Omental fat pad (tissue), 3 donors: ENCODE measurements at regions not wholly inside any gene's neighbourhood (a gene's known extent, or its start where the extent isn't known, plus 50 kb on each side); places are given as distances from the start of the nearest gene placed in this dataset.

Source experiments
- ATAC-seq: fragments of 150-250 bp; one replicate; pipeline ENCODE4 v1.9.1; 2016; ENCODE audit warnings: mild to moderate bottlenecking, moderate library complexity; ENCODE audit not compliant: low FRiP score
- DNase-seq: peaks from one replicate; pipeline ENCODE4 v3.0.0-alpha.2; 2019; ENCODE audit warnings: low spot score
- CTCF ChIP-seq, 3 donors: fragments of 450-650 bp; IDR thresholded peaks; one replicate each; pipeline ENCODE4 v1.5.1; 2016 to 2017; ENCODE audit warnings: antibody characterized with exemption in 3 of 3, mild to moderate bottlenecking in 3 of 3, moderate library complexity in 2 of 3

- ATAC-seq (no peak), DNase-seq (no peak)
- no peak for TF ChIP-seq CTCF (IDR thresholded peaks at IDR 0.05)
Measured at GRCh38 chr12:59158681-59159080, 238.4 kb upstream of the LRIG3 start.

GRCh38 chr12:59158066-59158465 is 237.8 kb upstream of the LRIG3 start:
- DNase-seq (no peak), ATAC-seq (no peak)
- TF ChIP-seq CTCF (IDR thresholded peaks at IDR 0.05) = no peak

DNA sequence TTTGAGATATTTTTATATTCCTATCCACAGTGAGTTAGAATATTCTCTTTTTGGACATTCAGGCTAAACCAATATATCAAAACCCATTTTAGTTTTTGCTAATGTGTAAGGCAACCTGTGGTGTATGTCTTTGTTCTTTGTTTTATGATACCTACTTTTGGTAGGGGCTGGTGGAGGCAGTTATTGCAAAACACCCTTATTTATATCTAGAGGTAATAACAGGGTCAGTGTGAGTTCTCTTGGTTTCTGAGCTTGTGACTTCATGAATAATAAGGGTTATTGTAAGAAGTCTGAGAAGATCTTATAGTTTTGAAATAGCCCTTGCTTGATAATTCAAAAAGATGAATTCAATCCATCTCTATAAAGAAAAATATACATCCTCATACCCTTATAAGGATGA is 235.1 kb upstream of the LRIG3 start:
- no peak for DNase-seq
- ATAC-seq = no peak
- no peak for TF ChIP-seq CTCF (IDR thresholded peaks at IDR 0.05)

GRCh38 chr12:59151243-59151642 is 230.9 kb upstream of the LRIG3 start:
- TF ChIP-seq CTCF (IDR thresholded peaks at IDR 0.05) = no peak
- DNase-seq = no peak
- no peak for ATAC-seq

DNA sequence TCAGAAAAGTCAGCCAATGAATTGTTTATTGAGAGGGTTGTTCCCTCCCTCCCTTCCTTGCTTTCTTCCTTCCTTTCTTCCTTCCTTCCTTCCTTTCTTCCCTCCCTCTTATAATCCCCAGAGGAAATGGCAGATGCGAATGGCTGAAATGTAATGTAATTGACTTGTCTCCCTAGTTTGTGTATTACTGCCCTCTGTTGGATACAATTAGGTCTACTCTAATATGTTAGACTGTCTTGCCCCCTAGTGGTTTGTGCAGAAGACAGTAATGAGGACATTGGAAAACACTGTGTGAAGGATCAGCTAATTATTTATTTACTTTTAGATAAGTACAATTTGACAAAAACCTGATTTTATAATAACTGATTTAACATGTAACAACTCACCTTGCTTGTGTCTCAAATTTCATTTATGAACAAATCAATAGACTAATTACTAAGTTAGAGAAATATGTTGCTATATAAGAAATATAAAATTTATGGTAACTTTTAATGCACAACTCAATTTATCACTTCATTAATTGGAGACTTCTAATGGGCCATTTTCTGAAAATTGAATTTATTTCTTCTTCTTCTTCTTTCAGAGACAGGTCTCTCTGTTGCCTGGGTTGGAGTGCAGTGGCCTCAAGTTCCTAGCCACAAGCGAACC is 229.8 kb upstream of the LRIG3 start:
- ATAC-seq (peak; percentile 90), DNase-seq (no peak)
- peak in 2 of 3 donors; percentile 48 to 88 for TF ChIP-seq CTCF (IDR thresholded peaks at IDR 0.05)

GRCh38 chr12:59147791-59148190 is 227.5 kb upstream of the LRIG3 start:
- no peak for ATAC-seq
- no peak for DNase-seq
- no peak for TF ChIP-seq CTCF (IDR thresholded peaks at IDR 0.05)

DNA sequence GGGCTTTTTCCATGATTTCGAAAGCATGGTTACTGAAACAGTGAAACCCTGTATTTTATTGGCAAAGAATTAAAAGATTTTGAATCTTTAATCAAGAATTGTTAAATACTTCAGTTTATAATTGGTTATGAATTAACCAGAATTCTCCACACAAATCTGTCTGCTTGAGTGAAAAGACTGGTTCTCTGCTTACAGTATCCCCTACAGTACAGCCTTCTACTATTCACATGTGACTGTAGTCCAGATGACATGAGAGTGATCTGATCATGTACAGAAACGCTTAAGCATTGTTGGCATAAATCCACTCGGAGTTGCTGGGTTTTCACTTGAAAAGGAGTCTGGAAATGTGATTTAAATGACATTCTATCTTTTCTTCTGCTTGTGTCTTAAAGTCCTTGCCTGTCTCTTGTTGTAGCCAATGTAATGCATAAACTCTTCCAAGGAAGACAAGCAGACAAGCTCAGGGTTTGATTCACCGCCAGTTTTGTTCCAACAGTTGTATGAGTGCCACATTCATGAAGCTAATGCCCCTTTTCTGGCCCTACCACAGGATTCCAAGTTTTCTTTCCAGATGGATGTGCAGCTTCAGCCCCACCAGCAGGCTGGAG is 222.0 kb upstream of the LRIG3 start:
- TF ChIP-seq CTCF (IDR thresholded peaks at IDR 0.05) = no peak
- ATAC-seq (no peak), DNase-seq (no peak)
